B cell (primary cell): ENCODE measurements at regions not wholly inside any gene's neighbourhood (a gene's known extent, or its start where the extent isn't known, plus 50 kb on each side); places are given as distances from the start of the nearest gene placed in this dataset.

ENCODE experiments used
- ATAC-seq: fragments of 200-7000 bp; cut with Tn5 transposase; one replicate; pipeline ENCODE4 v1.10.0; 2021; ENCODE audit warnings: low read depth, mild to moderate bottlenecking, moderate number of reproducible peaks, moderate library complexity
- CTCF ChIA-PET: fragments of 350-600 bp; sonication (Branson Sonifier 250); formaldehyde crosslinking; loops from one replicate; lab custom pipeline; 2021; ENCODE audit warnings: antibody characterized with exemption, inconsistent platforms; lab: Charles Lee
- POLR2A ChIA-PET: fragments of 350-600 bp; sonication (Branson Sonifier 250); formaldehyde crosslinking; loops from one replicate; lab custom pipeline; 2021; ENCODE audit warnings: antibody characterized with exemption; lab: Charles Lee
- DNase-seq: peaks from one replicate; pipeline ENCODE4 v3.0.0; 2013
- H2AFZ ChIP-seq: 2 replicates; pipeline ENCODE4 v1.6.1; 2012; ENCODE audit warnings: mild to moderate bottlenecking, low read depth, low read length; ENCODE audit not compliant: insufficient read depth, poor library complexity, severe bottlenecking
- H3K27ac ChIP-seq, 2 donors: 1 replicate in 1 of 2; 2 replicates in 1 of 2; pipeline ENCODE4 v1.5.1; 2012 to 2013; ENCODE audit warnings: low read length in 2 of 2, mild to moderate bottlenecking in 2 of 2, moderate library complexity in 1 of 2
- H3K27me3 ChIP-seq, 4 experiments: fragments of 200-600 bp in 1 of 4; sonication (generic) in 1 of 4; replicated peaks in 1 of 4; 1 replicate in 2 of 4; 2 replicates in 2 of 4; pipeline versions ENCODE4 v1.6.1 to v1.7.0; 2013 to 2016; ENCODE audit warnings: low read length in 3 of 4, mild to moderate bottlenecking in 2 of 4, mixed read lengths in 1 of 4, moderate library complexity in 1 of 4; ENCODE audit not compliant: insufficient read depth in 4 of 4, control insufficient read depth in 3 of 4; ENCODE audit errors: control extremely low read depth in 1 of 4
- H3K36me3 ChIP-seq, 2 experiments: replicated peaks in 1 of 2; 1 replicate in 1 of 2; 2 replicates in 1 of 2; pipeline versions ENCODE4 v1.6.1 to v1.7.1; 2013; ENCODE audit warnings: low read length in 1 of 2; ENCODE audit not compliant: insufficient read depth in 2 of 2, control insufficient read depth in 1 of 2; ENCODE audit errors: control extremely low read depth in 1 of 2, extremely low read depth in 1 of 2
- H3K4me1 ChIP-seq, 2 donors: fragments of 200-600 bp in 1 of 2; sonication (generic) in 1 of 2; 1 replicate in 1 of 2; 2 replicates in 1 of 2; pipeline versions ENCODE4 v1.5.1 to v1.6.1; 2013 to 2017; ENCODE audit warnings: low read length in 2 of 2; ENCODE audit not compliant: control insufficient read depth in 2 of 2, insufficient read depth in 2 of 2
- H3K4me2 ChIP-seq: replicated peaks from 2 replicates; pipeline ENCODE3; 2012; ENCODE audit warnings: mild to moderate bottlenecking, low read depth, low read length; ENCODE audit not compliant: poor library complexity, severe bottlenecking
- H3K4me3 ChIP-seq, 5 experiments: fragments of 200-600 bp in 1 of 5; sonication (generic) in 1 of 5; 1 replicate in 3 of 5; 2 replicates in 2 of 5; pipeline versions ENCODE4 v1.5.1 to v1.7.0; 2011 to 2016; ENCODE audit warnings: low read length in 4 of 5, mild to moderate bottlenecking in 4 of 5, low read depth in 2 of 5, control low read depth in 1 of 5, moderate library complexity in 1 of 5; ENCODE audit not compliant: insufficient read depth in 1 of 5; ENCODE audit errors: control extremely low read depth in 1 of 5, extremely low read depth in 1 of 5
- H3K79me2 ChIP-seq: fragments of 200-600 bp; sonication (generic); one replicate; pipeline ENCODE4 v1.6.0; 2016; ENCODE audit warnings: low read length; ENCODE audit not compliant: control insufficient read depth, insufficient read depth
- H3K9ac ChIP-seq: fragments of 200-600 bp; sonication (generic); 2 replicates; pipeline ENCODE4 v1.6.1; 2017; ENCODE audit warnings: mild to moderate bottlenecking, low read length, moderate library complexity
- H3K9me3 ChIP-seq, 3 donors: one replicate each; pipeline versions ENCODE4 v1.6.1 to v1.7.1; 2013; ENCODE audit warnings: low read length in 2 of 3; ENCODE audit not compliant: control insufficient read depth in 2 of 3, insufficient read depth in 1 of 3; ENCODE audit errors: control extremely low read depth in 1 of 3
- H4K20me1 ChIP-seq: 2 replicates; pipeline ENCODE4 v1.6.0; 2012; ENCODE audit warnings: mild to moderate bottlenecking, low read length; ENCODE audit not compliant: insufficient read depth, control insufficient read depth, poor library complexity, severe bottlenecking
- H3K27ac Mint-ChIP-seq: one replicate; pipeline ENCODE4 v1.8.0; 2021; ENCODE audit warnings: mixed read lengths
- H3K27me3 Mint-ChIP-seq: one replicate; pipeline ENCODE4 v1.8.0; 2021; ENCODE audit warnings: mixed read lengths
- H3K4me1 Mint-ChIP-seq: one replicate; pipeline ENCODE4 v1.8.0; 2021; ENCODE audit warnings: mixed read lengths
- H3K4me3 Mint-ChIP-seq: one replicate; pipeline ENCODE4 v1.8.0; 2021; ENCODE audit warnings: mixed read lengths
- H3K9me3 Mint-ChIP-seq: one replicate; pipeline ENCODE4 v1.8.0; 2022; ENCODE audit warnings: mixed read lengths; ENCODE audit not compliant: insufficient read depth
- EZH2 ChIP-seq: IDR thresholded peaks from 2 replicates; pipeline ENCODE4 v1.6.1; 2012; ENCODE audit warnings: borderline replicate concordance, low read depth, mild to moderate bottlenecking, moderate library complexity, low read length; ENCODE audit not compliant: insufficient read depth, poor library complexity, severe bottlenecking
- WGBS: methylation state at CpG from one replicate; pipeline ENCODE4 v1.1.5; 2013; ENCODE audit warnings: missing lambda C conversion rate; ENCODE audit not compliant: insufficient coverage; 5-methylcytosine and 5-hydroxymethylcytosine counted together
- intact Hi-C: fragments of 100-400 bp; cut with micrococcal nuclease; formaldehyde crosslinking; loops from one replicate; pipeline ENCODE4 v1.10.0; 2022
- TF ChIP-seq, protein P1 (sequence below): fragments of 200-600 bp; IDR thresholded peaks from one replicate; pipeline ENCODE4 v1.8.0; 2022; ENCODE audit warnings: antibody characterized with exemption, mild to moderate bottlenecking

DNA sequence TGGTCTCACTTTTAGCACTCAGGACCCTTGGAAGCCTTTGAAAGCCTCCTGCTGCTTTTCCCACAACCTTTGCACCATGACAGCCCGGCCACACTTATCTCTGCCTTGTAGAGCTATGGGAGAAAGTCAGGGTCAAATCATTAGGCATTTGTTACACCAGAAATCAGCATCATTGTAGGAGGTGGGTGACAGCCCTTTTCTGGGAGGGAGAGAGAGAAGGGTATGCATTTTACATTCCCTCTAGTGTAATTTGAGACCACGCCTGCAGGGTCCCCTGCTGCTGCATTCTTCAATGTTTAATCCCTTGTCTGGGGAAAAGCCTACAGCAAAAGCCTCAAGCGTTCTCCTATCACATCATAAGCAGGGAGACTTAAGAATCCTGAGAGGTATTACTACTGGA, 766.8 kb upstream of the FAM98A start:
- Histone ChIP-seq H3K4me2 (no peak overlapping the region), H2AFZ (no peak overlapping the region), H3K27me3 (no peaks in the 10 kb centered on the region), H4K20me1 (no peaks in the 10 kb centered on the region), H3K4me3 (no peak overlapping the region), H3K9ac (no peak overlapping the region), H3K79me2 (no peaks in the 10 kb centered on the region), H3K4me1 (no peaks in the 10 kb centered on the region), H3K9me3 (peaks cover 0 to 2% (median 1%) of the 10 kb centered on the region in 3 donors), H3K36me3 (no peaks in the 10 kb centered on the region), H3K27ac (no peak overlapping the region)
- POLR2A ChIA-PET, result no interaction called here
- H3K4me1 Mint-ChIP-seq, result no peaks in the 10 kb centered on the region
- H3K27me3 Mint-ChIP-seq, result no peaks in the 10 kb centered on the region
- no CpG with 5 or more reads among the region's 3 CpGs for WGBS
- DNase-seq, result no peak
- no peak for ATAC-seq
- no peak overlapping the region for H3K4me3 Mint-ChIP-seq
- CTCF ChIA-PET, result no interaction called here
- TF ChIP-seq, protein P1, sequence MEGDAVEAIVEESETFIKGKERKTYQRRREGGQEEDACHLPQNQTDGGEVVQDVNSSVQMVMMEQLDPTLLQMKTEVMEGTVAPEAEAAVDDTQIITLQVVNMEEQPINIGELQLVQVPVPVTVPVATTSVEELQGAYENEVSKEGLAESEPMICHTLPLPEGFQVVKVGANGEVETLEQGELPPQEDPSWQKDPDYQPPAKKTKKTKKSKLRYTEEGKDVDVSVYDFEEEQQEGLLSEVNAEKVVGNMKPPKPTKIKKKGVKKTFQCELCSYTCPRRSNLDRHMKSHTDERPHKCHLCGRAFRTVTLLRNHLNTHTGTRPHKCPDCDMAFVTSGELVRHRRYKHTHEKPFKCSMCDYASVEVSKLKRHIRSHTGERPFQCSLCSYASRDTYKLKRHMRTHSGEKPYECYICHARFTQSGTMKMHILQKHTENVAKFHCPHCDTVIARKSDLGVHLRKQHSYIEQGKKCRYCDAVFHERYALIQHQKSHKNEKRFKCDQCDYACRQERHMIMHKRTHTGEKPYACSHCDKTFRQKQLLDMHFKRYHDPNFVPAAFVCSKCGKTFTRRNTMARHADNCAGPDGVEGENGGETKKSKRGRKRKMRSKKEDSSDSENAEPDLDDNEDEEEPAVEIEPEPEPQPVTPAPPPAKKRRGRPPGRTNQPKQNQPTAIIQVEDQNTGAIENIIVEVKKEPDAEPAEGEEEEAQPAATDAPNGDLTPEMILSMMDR, result no peak
- no peak for TF ChIP-seq EZH2
- no peaks in the 10 kb centered on the region for H3K9me3 Mint-ChIP-seq
- no peak overlapping the region for H3K27ac Mint-ChIP-seq
- intact Hi-C loops, result no loop called here

DNA sequence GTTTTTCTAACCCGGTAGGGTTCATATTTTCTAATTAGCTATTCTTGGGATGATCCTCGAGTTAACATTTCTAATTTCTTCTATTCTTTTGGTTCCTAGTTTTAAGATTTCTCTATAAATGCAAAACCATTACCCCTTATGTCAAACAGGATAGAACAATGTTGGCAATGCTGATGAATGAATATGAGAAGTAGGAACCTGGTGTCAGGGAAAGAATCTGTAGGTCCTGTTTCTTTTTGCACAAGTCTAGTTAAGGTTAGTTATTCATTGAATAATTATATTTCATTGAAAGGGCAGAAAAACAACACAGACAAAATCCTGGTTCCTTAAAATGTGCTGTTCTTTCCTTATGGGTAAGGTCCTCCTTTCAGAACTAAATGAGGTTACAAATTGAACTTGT, 766.4 kb upstream of the FAM98A start:
- Mint-ChIP-seq H3K27me3 (no peaks in the 10 kb centered on the region), H3K9me3 (no peaks in the 10 kb centered on the region), H3K4me3 (no peak overlapping the region), H3K4me1 (no peaks in the 10 kb centered on the region), H3K27ac (no peak overlapping the region)
- intact Hi-C loops, result no loop called here
- Histone ChIP-seq H3K4me1 (no peaks in the 10 kb centered on the region), H3K4me2 (no peak overlapping the region), H4K20me1 (no peaks in the 10 kb centered on the region), H3K27ac (no peak overlapping the region), H3K4me3 (no peak overlapping the region), H3K79me2 (no peaks in the 10 kb centered on the region), H2AFZ (no peak overlapping the region), H3K27me3 (no peaks in the 10 kb centered on the region), H3K36me3 (no peaks in the 10 kb centered on the region), H3K9ac (no peak overlapping the region), H3K9me3 (peaks cover 0 to 1% (median 0%) of the 10 kb centered on the region in 3 donors)
- no peak for DNase-seq
- TF ChIP-seq EZH2, result no peak
- TF ChIP-seq, protein P1, result no peak
- ATAC-seq, result no peak
- WGBS, result no CpG with 5 or more reads among the region's 2 CpGs
- CTCF ChIA-PET, result no interaction called here
- POLR2A ChIA-PET, result no interaction called here
